ENCODE measurements at regions not wholly inside any gene's neighbourhood (a gene's known extent, or its start where the extent isn't known, plus 50 kb on each side); places are given as distances from the start of the nearest gene placed in this dataset.

DNA sequence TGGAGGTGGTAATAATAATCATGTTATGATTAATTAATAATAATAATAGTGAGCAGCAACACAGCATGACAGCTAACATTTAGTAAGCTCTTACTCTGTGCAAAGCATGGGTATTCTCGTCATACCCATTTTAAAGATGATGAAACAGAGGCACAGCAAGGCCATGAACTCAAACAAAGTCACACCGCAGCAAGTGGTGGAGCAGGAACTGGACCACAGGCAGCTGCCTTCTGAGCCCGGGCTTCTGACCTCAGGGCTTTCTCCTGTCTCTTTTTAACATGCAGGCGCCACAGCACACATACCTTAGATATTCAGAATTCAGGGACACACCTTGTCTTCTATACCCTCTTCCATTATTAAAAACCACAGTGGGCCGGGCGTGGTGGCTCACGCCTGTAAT is 50.7 kb upstream of the SPATA12 start:
- DNase-seq = no peak

DNA sequence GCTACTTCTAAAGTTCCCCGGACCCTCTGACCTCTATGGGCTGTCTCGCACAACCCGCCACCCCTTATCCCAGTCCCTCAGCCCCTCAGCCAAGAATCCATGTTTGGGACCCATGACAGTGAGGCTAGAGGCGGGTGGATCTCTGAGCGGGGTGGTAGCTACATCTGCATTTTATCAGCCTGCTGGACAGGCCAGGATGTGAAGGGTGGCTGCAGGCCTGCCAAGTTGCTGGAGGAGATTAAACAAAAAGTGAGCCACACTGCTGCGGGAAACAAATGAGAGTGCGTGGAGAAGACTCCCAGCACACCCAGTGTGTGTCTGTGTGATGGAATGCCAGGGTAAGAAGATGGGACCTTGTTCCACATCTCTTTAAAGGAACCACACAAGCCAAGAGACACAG is 51.1 kb upstream of the SPATA12 start:
- no peak for DNase-seq

DNA sequence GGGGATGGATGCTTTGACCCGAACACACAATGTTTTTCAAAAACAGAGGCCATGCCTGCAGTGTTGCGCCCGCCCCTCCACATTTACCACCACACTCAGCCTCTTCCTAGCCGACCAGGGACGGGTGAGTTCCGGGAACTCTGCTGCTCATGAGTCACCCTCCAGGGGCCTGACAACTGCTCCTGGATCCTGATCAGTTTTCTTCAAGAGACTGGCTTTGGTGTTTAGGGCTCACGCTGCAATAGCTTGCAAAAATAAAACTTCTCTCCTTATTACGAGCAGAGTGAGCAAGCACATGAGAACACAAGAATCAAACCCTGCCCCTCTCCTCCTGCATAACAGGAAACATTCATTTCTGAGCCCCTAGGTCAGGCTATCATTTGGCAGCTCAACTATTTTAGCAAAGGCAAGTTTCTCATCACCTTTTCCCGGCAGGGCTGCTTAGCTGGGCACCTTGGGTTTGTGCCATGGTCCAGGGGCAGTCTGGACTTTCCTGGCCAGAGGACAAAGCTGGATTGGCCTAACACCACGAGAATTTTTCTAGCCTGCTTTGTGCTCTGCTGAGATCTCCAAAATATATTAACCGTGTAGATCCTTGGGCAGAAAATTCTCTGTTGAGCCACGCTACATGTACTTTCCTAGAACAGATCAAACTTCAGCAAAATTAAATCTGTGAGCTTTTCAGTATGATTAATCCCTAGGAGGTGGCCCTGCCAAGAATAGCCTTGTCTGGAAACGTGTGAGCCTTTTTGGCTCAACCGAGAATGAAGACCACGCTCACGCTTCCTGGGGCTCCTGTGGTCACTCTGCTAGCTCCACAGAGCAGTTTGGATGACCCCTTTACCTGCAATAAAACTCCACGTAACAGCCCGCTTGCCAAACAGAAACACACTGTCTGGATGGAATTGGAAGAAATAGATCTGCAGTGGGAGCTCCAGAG is 52.7 kb upstream of the SPATA12 start:
- DNase-seq = no peak

DNA sequence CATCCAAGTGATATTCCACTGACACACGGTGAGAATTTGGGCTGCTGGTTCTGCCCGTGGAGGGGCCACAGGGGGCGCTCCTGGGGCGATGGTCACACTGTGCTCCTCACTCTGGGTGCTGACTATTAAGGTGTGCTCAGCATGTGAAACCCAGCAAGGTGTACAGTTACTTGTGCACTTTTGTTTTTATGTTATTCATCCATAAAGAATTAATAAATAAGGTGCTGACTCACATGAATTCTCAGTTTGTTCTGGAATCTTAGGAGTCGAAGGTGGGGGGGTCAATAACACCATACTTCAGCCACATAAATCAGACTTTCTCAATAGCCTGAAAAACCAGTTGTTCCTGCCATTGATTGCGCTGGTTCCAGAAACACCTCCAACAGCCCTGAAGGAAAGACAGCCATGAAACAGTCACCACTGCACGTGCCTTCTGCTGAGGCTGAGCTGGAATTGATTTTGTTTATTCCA is 53.5 kb upstream of the SPATA12 start:
- no peak for DNase-seq

DNA sequence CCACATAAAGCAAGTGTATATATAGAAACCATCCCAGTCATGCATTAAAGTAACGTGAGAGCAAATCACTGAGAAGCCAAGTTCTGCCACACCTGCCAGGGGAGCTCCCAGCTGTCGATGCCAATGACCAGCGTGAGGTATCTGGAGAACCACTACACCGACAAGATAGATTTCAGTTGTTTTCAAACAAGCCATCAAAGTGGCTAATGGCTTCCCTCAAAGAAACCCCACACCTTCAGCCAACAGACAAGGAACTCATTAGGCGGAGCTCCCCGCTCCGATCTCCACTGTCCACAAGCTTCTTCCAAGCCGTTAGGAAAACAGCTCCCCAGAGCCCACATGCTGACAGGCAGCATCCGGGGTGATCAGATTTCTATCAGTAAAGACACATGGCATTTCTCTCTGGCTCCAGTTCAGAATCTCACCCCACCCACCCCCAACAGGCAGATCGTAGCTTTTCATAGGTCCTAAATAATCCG is 54.2 kb upstream of the SPATA12 start:
- DNase-seq = no peak

DNA sequence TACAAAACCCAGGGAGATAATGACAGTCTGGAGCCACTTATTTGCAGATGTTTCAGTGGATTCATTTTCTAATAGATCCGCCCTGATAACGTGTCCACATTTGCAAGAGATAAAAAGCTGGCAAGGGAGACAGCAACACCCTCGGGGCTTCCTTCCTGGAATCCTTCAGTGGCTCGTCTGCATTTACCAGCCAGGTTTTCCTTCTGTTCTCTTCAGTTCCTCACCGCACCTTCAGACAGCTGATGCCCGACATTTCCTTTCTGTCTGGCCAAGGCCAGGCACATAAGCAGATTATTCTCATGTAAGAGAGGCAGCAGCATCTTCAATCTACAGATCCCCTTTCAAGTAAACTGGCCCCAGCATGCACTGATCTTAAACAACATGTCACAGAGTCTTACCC is 56.2 kb upstream of the SPATA12 start:
- no peak for DNase-seq

DNA sequence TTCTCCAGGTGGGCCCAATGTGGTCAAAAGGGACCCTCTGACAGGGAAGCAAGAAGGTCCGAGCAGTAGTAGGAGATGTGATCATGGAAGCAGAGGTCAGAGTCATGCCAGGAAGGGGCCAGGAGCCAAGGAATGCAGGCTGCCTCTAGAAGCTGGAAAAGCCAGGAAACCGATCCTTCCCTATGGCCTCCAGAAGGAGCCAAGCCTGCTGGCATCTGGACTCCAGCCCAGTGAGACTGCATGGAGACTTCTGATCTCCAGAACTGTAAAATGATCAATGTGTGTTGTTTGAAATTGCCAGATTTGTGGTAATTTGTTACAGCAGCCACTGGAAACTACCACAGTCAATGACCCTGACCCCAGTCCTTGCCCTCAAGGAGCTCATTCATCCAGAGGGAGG is 56.8 kb upstream of the SPATA12 start:
- DNase-seq = no peak

DNA sequence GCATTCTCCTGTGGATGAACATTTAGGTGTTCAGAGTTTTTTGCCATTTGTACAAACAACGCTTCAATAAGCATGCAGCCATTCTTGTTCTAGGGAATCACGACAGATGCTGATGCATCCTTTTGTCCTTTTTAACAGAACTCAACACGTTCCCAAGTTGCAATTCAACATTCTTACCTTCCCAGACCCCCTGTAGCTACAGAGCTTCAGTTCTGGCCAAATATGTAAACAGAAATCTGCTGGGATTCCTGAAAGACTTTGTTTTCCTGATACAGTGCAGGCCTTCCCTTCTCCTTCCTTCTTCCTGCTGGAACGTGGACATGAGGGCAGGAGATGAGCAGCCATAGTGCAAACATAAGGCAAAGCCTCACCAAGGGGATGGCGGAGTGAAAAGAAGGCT is 59.1 kb upstream of the SPATA12 start:
- DNase-seq = no peak

DNA sequence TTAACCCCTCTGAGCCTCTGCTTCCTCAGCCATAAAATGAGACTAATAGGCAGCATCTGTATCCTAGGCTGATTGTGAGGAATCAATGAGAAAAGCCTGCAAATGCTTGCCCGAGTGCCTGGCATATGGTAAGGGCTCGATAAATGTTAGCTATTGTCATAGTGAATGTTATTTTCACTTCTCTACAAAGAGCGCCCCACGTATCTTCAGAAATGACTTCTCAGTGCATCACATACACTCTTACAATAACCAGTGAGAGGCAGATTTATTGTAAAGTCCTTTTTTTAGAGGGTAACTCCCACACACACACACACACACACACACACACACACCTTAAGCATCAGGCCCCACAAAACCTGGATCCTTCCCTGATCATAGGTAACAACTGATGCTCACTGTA is 60.5 kb upstream of the SPATA12 start:
- no peak for DNase-seq

DNA sequence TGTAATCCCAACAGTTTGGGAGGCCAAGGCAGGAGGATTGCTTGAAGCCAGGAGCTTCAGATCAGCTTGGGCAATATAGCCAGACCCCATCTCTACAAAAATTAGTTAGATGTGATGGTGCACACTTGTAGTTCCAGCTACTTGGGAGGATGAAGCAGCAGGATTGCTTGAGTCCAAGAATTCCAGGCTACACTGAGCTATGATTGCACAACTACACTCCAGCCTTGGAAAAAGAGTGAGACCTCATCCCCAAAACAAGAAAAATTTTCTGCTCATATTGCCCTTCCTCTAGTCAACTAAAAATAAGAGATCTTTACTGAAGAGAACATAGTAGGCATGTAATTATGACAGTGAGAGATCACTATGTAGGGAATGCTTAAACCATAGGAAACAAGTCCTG is 60.9 kb upstream of the SPATA12 start:
- DNase-seq = no peak

DNA sequence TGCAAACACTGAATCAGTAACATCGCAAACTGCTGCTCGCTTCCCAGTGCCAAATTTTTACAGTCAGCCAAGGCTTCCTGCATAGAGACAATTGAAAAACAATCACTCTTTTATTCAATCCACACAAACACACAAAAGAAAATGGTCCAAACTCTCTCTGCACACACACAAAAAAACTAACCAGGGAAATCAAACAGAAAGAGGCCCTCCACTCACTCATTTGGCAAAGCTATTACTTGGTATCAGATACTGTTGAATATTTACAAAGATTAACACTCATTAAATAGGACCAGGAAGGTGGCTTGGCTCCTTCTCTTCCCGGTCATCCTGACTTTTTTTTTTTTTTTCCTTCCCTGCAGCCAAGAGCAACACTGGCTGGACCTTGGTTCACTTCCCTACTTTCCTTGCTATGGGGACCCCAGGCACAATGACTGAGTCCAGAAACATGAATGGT is 62.4 kb upstream of the SPATA12 start:
- DNase-seq = no peak

DNA sequence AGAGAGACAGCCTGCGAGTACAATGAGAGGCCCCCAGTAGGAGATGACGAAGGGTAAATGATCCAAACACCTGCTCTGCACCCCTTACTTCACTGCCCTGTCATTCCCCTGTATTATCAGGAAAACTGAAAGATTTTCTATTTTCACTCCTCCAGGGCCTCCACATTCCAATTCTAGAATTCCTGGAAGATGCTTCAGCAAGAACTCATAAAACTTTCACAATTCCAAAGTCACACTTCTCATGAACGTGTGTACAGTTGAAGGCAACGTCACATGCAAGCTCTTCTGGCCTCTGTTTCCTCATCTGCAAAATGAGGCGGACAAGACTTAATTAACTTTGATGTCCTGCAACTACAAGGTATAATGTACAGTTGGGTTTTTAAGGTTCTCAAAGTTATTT is 62.8 kb upstream of the SPATA12 start:
- DNase-seq = no peak

DNA sequence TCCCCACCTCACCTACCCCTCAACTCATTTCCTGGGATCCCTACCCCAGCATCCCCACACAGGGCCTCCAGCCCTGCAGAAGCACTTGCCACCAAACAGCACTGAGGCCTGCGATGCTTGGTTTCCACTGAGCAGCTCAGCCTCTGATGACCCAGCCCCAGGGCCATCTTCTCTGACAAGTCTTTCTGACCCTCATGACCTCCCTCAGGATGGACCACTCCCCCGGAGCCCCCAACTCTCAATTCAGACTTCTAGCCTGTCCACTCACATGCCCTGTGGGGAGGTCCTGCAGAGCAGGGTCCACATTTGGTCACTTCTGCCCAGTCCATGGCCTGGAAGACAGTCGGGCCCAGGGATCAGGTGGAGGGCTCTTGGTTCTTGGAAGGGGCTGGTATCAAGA is 63.4 kb upstream of the SPATA12 start:
- no peak for DNase-seq

DNA sequence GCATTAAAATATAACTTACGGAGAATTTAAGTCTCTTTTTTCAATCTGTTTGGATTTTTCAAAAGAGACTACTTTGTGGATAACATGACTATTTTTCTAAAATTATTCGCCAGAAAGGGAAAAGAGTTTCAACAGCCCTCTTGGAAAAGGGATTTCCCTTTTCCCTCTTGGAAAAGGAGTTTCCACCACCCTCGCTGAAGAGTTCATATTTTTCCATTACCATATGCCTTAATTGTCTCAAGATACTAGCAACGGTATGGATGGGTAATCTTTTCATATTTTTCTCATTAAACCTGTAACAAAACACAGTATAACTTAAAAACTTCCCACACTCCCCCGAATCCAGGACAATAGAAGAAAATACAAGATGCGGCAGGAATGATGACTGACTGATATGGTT is 66.1 kb upstream of the SPATA12 start:
- DNase-seq = no peak

DNA sequence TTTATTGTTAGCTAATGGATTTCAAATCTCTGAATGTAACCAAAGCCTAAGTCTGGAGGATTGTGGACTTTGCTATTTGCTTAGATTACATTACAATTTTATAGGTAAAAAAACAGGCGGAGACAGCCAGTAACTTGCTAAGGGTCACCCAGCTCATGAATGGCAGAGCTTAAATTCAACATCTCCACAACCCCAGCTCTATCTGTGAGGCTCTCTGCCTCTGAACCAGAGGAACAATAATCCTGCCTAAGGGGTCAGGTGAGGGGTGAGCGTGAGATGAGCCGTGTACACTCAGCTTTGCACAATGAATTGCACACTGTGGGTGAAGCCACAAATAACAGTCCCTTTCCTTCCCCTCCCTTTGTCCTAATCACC is 69.8 kb upstream of the SPATA12 start:
- DNase-seq = no peak

DNA sequence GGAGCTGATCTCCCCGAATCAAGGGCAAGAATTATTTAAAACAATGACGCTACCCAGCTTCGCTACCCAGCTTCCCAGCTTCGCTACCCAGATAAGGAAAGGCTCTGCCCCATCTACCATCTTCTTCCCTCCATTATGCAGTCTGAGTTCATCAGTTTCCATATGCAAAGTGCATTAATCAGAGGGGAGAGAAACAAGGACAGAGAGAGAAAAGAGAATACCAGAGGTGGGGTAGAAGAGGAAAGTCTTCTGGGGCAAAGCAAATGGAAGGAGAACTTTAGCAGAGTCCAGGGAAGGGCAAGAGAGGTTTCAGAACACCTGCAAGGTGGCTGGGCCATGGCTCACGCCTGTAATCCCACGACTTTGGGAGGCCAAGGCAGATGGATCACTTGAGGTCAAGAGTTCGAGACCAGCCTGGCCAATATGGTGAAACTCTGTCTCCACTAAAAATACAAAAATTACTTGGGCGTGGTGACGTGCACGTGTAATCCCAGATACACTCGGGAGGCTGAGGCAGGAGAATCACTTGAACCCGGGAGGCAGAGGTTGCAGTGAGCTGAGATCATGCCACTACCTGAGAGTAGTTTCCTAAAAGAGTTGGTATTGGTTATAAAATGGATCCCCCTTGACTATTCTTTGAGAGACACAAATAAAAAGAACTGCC is 70.4 kb upstream of the SPATA12 start:
- DNase-seq = no peak

DNA sequence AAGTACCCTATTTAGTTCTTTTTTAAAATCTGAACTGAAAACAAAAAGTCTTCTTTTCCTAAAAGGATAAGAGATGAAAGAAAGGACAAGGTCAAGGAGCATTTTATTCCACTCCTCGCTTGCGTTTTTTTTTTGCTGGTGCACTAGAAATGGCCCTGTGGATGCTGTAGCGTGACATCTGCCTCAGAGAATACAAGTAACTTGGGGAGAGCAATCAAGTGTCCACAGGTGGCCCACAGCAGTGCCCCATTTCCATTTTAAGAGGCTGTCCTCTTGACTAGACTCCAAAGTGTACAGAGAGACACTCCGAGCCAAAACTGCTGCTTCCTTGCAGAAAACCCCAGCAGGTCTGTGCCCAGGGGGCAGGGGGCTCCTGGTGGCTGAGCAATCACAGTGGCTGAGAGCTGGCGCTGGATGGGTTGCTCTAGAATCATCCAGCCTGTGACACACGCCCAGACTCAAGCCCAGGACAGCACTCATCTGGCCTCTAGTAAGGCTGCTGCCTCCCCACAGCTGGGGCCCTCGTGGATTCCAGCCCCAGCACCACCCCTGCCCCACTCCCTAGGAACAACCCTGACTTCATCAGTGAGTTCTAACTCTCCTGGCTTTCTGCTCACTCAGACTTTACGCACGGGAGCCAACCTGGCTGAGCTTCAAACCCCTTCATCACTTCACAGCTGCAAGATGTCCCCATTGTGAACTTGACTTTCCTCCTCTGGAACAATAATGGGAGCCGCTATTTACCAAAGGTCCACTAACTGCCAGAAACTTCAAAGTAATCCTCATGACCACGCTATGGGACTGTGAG is 71.1 kb upstream of the SPATA12 start:
- no peak for DNase-seq

DNA sequence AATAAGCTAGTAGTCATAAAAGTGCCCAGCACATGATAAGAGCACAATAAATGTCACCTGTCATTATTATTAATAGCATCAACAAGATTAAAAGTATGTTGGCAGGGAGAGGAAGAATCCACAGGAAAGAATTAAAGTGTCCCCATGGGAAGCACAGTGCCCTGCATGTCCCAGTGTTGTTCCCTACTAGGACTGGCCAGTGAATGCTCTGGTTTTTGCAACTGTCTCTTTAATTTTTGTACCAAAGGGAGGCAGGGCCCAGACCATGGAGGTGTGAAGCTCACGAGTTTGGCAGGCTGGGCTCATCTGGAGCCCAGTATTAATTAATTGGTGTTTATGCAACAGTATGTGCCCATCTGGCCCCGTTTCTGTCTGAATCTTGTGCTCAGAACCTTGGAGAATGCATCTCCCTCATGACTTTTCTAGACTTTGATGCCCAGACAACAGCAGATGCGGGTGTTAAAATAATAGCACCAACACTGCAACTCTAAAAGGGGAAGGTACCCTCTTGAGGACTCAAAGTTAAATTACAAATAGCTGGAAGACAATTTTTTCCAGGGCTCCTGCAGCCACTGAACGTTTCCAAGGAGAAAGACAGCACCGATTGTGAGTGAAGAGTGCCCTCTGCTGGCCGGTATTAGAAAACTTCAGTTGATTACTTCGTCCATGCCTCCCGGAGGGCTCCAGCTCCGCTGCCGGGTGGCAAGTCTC is 71.9 kb upstream of the SPATA12 start:
- DNase-seq = peak; percentile 64 to 78

DNA sequence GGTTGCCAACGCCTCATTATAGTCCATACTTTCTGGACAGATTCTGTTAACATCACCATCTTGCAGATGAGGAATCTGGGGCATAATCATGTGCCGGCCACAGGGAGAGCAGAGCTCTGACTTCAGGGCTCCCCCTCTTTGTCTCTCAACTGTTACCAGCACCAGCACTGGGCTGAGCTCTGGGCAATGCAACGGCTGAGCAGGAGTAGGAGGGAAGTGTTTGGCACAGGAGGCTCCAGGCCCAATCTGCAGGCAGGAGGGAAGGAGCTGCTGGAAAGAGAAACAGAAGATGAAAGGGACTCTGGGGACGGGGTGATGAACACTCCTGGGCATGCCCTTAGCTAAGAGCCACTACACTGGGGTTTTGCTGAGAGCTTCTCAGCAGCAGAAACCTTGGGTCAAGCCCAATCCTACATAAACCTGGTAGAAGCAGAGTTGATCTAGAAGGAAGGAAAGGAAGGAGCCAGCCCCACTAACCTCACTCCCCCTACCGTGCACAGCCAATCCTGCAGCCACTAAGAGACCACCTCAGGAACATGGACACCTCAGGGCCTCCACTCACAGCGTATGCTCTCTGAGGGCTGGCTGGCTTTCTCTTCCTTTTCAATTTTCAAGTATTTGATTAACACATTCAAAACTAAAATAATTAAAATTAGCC is 73.1 kb upstream of the SPATA12 start:
- no peak for DNase-seq

DNA sequence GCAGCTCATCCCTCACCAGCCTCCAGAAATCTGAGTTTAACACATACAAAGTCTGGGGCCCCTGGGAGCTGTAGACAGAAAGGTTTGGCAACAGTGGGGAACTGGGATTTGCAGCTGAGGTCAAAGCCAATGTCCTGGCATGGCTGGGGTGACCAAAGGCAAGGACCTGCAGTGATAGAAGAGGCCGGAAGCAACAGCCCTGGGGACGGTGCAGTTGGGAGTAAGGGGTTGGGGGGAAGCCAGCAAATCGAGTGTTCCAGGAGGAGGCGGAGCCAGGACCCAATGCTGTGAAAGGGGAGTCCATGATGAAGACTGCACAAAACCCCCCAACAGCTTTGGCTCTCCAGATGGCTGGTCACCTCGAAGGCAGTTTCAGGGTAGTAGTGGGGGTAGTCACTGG is 74.1 kb upstream of the SPATA12 start:
- DNase-seq = no peak

DNA sequence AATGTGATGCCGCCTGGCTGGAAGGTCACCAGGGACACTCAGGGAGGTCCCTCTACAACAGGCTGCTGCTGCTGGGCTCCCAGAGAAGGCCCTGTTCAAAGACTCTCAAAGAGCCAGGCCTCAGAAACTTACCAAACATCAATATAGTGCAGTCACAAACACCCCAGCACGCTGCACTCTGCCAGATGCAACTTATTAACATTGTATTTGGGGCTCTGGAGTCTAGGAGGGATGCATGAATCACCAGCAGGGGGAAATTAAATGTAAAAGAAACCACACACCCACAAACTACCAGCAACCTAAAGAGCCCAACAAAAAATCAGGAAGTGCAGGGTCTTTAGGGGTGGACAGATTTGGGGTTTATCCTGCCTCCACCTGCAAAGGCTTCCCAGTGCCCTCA is 74.6 kb upstream of the SPATA12 start:
- DNase-seq = peak in 1 of 2 experiments; percentile 31

DNA sequence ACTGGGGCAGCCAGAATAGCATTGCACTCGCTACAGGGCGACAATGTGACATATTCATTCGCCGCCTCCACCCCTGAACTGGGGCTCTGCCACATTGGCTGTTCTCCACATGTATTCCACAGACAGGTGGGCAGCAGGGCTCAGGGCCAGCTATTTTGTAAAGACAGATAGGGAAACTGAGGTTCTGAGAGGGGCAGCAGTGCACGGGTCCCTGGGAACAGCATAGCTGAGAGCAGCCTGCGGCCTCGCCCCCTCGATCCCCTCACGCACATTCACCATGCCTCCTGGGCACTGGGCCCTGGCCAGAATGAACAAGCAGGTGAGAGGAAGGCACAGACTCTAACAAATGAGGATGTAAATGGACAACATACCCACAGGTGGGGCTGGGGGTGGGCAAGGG is 75.0 kb upstream of the SPATA12 start:
- DNase-seq = no peak
